Peyer's patch (tissue), 4 donors: ENCODE measurements at regions not wholly inside any gene's neighbourhood (a gene's known extent, or its start where the extent isn't known, plus 50 kb on each side); places are given as distances from the start of the nearest gene placed in this dataset.

ENCODE experiments used
- DNase-seq, 3 donors: peaks; one replicate each; pipeline ENCODE4 v3.0.0-alpha.2; 2017 to 2019
- H3K27ac ChIP-seq, 4 donors: fragments of 200-600 bp; sonication (generic); one replicate each; pipeline ENCODE4 v1.5.1; 2016 to 2019
- H3K27me3 ChIP-seq, 2 donors: fragments of 200-600 bp; sonication (generic); one replicate each; pipeline ENCODE4 v1.5.1; 2019
- H3K36me3 ChIP-seq, 3 donors: fragments of 200-600 bp; sonication (generic); one replicate each; pipeline ENCODE4 v1.5.1; 2016 to 2019
- H3K4me1 ChIP-seq, 4 donors: fragments of 200-600 bp; sonication (generic); one replicate each; pipeline ENCODE4 v1.5.1; 2016 to 2019
- H3K4me3 ChIP-seq, 4 donors: fragments of 200-600 bp; sonication (generic); 1 replicate in 3 of 4; 2 replicates in 1 of 4; pipeline ENCODE4 v1.5.1; 2016 to 2019; ENCODE audit warnings: mild to moderate bottlenecking in 1 of 4
- H3K9me3 ChIP-seq, 4 donors: fragments of 200-600 bp; sonication (generic); one replicate each; pipeline ENCODE4 v1.5.1; 2016 to 2019; ENCODE audit warnings: mild to moderate bottlenecking in 1 of 4
- CTCF ChIP-seq, 6 experiments: fragments of 450-650 bp in 4 of 6; fragments of 200-600 bp in 2 of 6; sonication (generic) in 1 of 6; IDR thresholded peaks; one replicate each; pipeline ENCODE4 v1.5.1; 2017 to 2019; ENCODE audit warnings: antibody characterized with exemption in 6 of 6, mild to moderate bottlenecking in 3 of 6, moderate library complexity in 1 of 6
- POLR2A ChIP-seq, 2 donors: fragments of 450-650 bp; IDR thresholded peaks; one replicate each; pipeline ENCODE4 v1.5.1; 2017; ENCODE audit warnings: antibody characterized with exemption in 2 of 2, mild to moderate bottlenecking in 2 of 2, moderate library complexity in 2 of 2

DNA sequence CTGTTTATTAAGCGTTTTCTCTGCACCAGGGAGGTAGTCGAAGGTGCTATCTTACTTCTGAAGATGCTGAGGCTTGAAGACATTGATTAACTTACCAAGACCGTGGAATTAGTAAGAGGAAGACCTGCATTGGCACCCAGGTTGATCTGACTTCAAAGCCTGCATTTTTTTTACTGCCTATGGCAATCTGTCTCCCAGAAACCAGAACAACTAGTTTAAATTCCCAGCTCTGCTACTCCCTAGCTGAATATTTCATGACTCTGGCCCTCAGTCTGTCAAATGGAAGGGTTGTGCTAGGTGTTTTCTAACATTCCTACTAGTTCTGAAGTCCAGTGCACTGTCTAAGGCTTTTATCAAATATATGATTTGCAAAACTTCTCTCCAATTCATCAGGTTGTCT lies 52.0 kb upstream of the GRAMD1B start:
- no peak for DNase-seq
- Histone ChIP-seq H3K27me3 (no peaks in the 10 kb centered on the region), H3K4me3 (no peak overlapping the region), H3K9me3 (no peaks in the 10 kb centered on the region), H3K36me3 (no peaks in the 10 kb centered on the region), H3K4me1 (no peaks in the 10 kb centered on the region), H3K27ac (no peak overlapping the region)
- TF ChIP-seq POLR2A (IDR thresholded peaks at IDR 0.05), result no peak
- TF ChIP-seq CTCF (IDR thresholded peaks at IDR 0.05), result no peak

- Histone ChIP-seq H3K4me1 (no peaks in the 10 kb centered on the region), H3K27me3 (no peaks in the 10 kb centered on the region), H3K27ac (no peak overlapping the region), H3K4me3 (no peak overlapping the region), H3K9me3 (no peaks in the 10 kb centered on the region), H3K36me3 (no peaks in the 10 kb centered on the region)
- no peak for DNase-seq
- TF ChIP-seq POLR2A (IDR thresholded peaks at IDR 0.05) (no peak), CTCF (IDR thresholded peaks at IDR 0.05) (no peak)
Measured at GRCh38 chr11:123377355-123377754, 52.7 kb upstream of the GRAMD1B start.

DNA sequence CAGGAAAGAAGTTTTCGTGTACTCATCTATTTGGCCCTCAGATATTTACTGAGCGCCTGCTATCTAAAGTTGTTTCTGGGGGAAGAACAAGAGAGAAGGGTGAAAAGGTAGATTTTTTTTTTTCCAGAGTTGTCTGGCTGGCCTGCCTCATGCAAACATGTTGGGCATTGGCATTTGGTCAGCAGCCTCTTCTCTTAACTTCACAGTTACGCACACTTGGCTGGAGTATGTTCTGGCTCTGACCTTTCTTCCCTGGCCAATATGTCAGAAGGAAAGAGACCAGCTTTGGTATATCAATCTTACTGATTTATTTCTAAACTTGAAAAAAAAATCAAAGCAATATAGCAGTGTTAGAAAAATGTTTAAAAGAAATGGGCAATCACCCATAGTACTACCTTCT lies 54.2 kb upstream of the GRAMD1B start:
- Histone ChIP-seq H3K9me3 (no peaks in the 10 kb centered on the region), H3K4me3 (no peak overlapping the region), H3K27me3 (no peaks in the 10 kb centered on the region), H3K36me3 (no peaks in the 10 kb centered on the region), H3K4me1 (no peaks in the 10 kb centered on the region), H3K27ac (no peak overlapping the region)
- TF ChIP-seq POLR2A (IDR thresholded peaks at IDR 0.05) (no peak), CTCF (IDR thresholded peaks at IDR 0.05) (no peak)
- DNase-seq, result no peak

- no peaks in the 10 kb centered on the region for H3K4me1 ChIP-seq
- no peaks in the 10 kb centered on the region for H3K36me3 ChIP-seq
- TF ChIP-seq POLR2A (IDR thresholded peaks at IDR 0.05) (no peak), CTCF (IDR thresholded peaks at IDR 0.05) (no peak)
- no peak overlapping the region for H3K4me3 ChIP-seq
- H3K27me3 ChIP-seq, result no peaks in the 10 kb centered on the region
- no peak for DNase-seq
- H3K9me3 ChIP-seq, result no peaks in the 10 kb centered on the region
- no peak overlapping the region for H3K27ac ChIP-seq
Measured at GRCh38 chr11:123374622-123374968, 55.5 kb upstream of the GRAMD1B start.

GRCh38 chr11:123373754-123374621 lies 56.1 kb upstream of the GRAMD1B start:
- Histone ChIP-seq H3K4me3 (no peak overlapping the region), H3K27ac (no peak overlapping the region), H3K27me3 (no peaks in the 10 kb centered on the region), H3K9me3 (no peaks in the 10 kb centered on the region), H3K36me3 (no peaks in the 10 kb centered on the region), H3K4me1 (no peaks in the 10 kb centered on the region)
- TF ChIP-seq POLR2A (IDR thresholded peaks at IDR 0.05) (no peak), CTCF (IDR thresholded peaks at IDR 0.05) (no peak)
- DNase-seq, result no peak
